ENCODE measurements at regions not wholly inside any gene's neighbourhood (a gene's known extent, or its start where the extent isn't known, plus 50 kb on each side); places are given as distances from the start of the nearest gene placed in this dataset.
"Not testable (repeated sequence)": the region's sequence is repeated elsewhere in the genome, so short reads cannot be mapped to it uniquely, and the experiment has no call there.

GRCh38 chr9:61628951-61629350 lies 439.1 kb downstream of the SPATA31A7 start:
- no CpG with 5 or more reads among the region's 2 CpGs for WGBS, 5 donors
- intact Hi-C loops (cut with DNase I; ENCODE audit: low total_unique reads): not testable (repeated sequence)

GRCh38 chr9:61634192-61634591 lies 444.4 kb downstream of the SPATA31A7 start:
- Histone ChIP-seq H3K36me3 (no peaks in the 10 kb centered on the region), H3K4me1 (no peaks in the 10 kb centered on the region), H3K9me3 (peaks cover 0 to 13% (median 0%) of the 10 kb centered on the region in 8 donors), H3K27ac (no peak overlapping the region), H3K4me3 (no peak overlapping the region), H3K27me3 (replicated peaks in 1 of 7) (no peaks in the 10 kb centered on the region)
- TF ChIP-seq POLR2A (IDR thresholded peaks at IDR 0.05) (no peak), CTCF (IDR thresholded peaks at IDR 0.05 in 8 of 11, conservative IDR thresholded peaks at IDR 0.05 in 3 of 11) (no peak), POLR2AphosphoS5 (IDR thresholded peaks at IDR 0.05) (no peak)
- intact Hi-C loops (cut with DNase I; ENCODE audit: low total_unique reads): no loop called here
- 85 to 96% methylated on average over 12 to 14 of the region's 19 CpGs; no CpG with 5 or more reads in 3 of the 5 donors for WGBS, 5 donors
- DNase-seq: no peak

More at GRCh38 chr9:61628951-61629350, 439.1 kb downstream of the SPATA31A7 start:
- H3K4me3 ChIP-seq; H3K36me3 ChIP-seq; H3K4me1 ChIP-seq; DNase-seq; H3K9me3 ChIP-seq; H3K27me3 ChIP-seq (replicated peaks in 1 of 7); H3K27ac ChIP-seq: not testable (repeated sequence)

- H3K36me3 ChIP-seq, DNase-seq: not testable (repeated sequence)
Observed at GRCh38 chr9:61664232-61664631, 474.4 kb downstream of the SPATA31A7 start.

GRCh38 chr9:61665330-61665751 lies 475.5 kb downstream of the SPATA31A7 start:
- WGBS, 5 donors: 75 to 83% (median 79%) methylated on average over 22 of the region's 22 CpGs
- Histone ChIP-seq H3K4me3 (no peak overlapping the region), H3K27me3 (replicated peaks in 1 of 7) (no peaks in the 10 kb centered on the region), H3K27ac (no peak overlapping the region), H3K9me3 (peaks cover 0 to 51% (median 34%) of the 10 kb centered on the region in 8 donors), H3K4me1 (no peaks in the 10 kb centered on the region), H3K36me3 (no peaks in the 10 kb centered on the region)
- intact Hi-C loops (cut with DNase I; ENCODE audit: low total_unique reads): no loop called here
- TF ChIP-seq POLR2A (IDR thresholded peaks at IDR 0.05) (no peak), CTCF (IDR thresholded peaks at IDR 0.05 in 8 of 11, conservative IDR thresholded peaks at IDR 0.05 in 3 of 11) (no peak), POLR2AphosphoS5 (IDR thresholded peaks at IDR 0.05) (no peak)
- peak; percentile 46 for DNase-seq

More at GRCh38 chr9:61664232-61664631, 474.4 kb downstream of the SPATA31A7 start:
- H3K27me3 ChIP-seq (replicated peaks in 1 of 7); H3K4me1 ChIP-seq; intact Hi-C loops (cut with DNase I; ENCODE audit: low total_unique reads); H3K27ac ChIP-seq; H3K4me3 ChIP-seq: not testable (repeated sequence)
- WGBS, 5 donors: 64 to 87% (median 73%) methylated on average over 5 of the region's 6 CpGs
- peaks cover 0 to 40% (median 26%) of the 10 kb centered on the region in 8 donors for H3K9me3 ChIP-seq

GRCh38 chr9:61665829-61666228 lies 476.0 kb downstream of the SPATA31A7 start:
- TF ChIP-seq POLR2A (IDR thresholded peaks at IDR 0.05) (no peak), POLR2AphosphoS5 (IDR thresholded peaks at IDR 0.05) (no peak), CTCF (IDR thresholded peaks at IDR 0.05 in 8 of 11, conservative IDR thresholded peaks at IDR 0.05 in 3 of 11) (no peak)
- no peaks in the 10 kb centered on the region for H3K4me1 ChIP-seq
- no peak overlapping the region for H3K27ac ChIP-seq
- H3K36me3 ChIP-seq: no peaks in the 10 kb centered on the region
- WGBS, 5 donors: 75 to 86% (median 80%) methylated on average over 12 of the region's 12 CpGs
- peaks cover 0 to 56% (median 37%) of the 10 kb centered on the region in 8 donors for H3K9me3 ChIP-seq
- H3K27me3 ChIP-seq (replicated peaks in 1 of 7): no peaks in the 10 kb centered on the region
- intact Hi-C loops (cut with DNase I; ENCODE audit: low total_unique reads): no loop called here
- H3K4me3 ChIP-seq: no peak overlapping the region
- peak; percentile 44 for DNase-seq
